ENCODE measurements at regions not wholly inside any gene's neighbourhood (a gene's known extent, or its start where the extent isn't known, plus 50 kb on each side); places are given as distances from the start of the nearest gene placed in this dataset.
A peak's percentile ranks its signal among the peaks of the same experiment; 100 is the strongest.
"Not testable (repeated sequence)": the region's sequence is repeated elsewhere in the genome, so short reads cannot be mapped to it uniquely, and the experiment has no call there.

DNA sequence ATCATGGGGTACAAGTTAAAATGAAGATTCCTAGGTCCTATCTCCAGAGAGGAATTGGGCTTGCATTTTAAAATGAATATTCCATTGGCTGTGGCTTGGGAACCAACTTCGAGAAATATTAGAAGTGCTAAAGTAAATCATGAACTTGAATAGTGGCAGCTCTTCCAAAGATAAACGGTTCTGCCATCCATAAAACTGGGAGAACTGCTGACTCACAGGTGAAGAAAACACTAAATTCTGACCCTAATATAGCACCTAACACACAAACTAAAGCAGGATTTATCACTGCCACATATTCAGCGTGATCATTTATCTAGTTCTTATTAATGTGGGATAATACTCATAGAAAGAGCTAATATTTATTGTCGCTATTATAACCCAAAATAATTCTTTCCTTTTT is 508.1 kb upstream of the ID4 start:
- no peak for DNase-seq (ENCODE audit: low read depth)

DNA sequence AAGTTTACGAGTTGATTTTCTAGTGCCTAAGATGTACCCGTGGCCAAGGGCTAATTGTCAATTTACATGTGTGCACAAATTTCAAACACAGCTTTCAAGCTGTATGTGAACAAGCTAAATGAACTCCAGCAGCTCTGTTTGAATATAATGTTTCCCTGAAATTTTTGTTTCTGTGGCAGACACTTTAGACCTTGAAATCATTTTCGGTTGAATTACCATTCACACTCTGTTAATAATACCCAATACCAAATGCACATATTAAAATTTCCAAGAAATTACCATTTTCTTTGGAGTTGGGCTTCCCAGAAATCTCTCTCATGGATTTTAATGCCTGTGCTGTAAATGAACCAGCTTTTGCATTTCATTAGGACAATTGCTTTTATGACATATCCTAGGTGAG is 506.1 kb upstream of the ID4 start:
- DNase-seq (ENCODE audit: low read depth), result no peak

- no peak for DNase-seq (ENCODE audit: low read depth)
These were observed 504.2 kb upstream of the ID4 start for GRCh38 chr6:19332806-19333460.

GRCh38 chr6:19333936-19334335 is 503.2 kb upstream of the ID4 start:
- DNase-seq (ENCODE audit: low read depth), result peak; percentile 71

- DNase-seq (ENCODE audit: low read depth), result no peak
These were observed 500.6 kb upstream of the ID4 start for GRCh38 chr6:19336579-19336978.

GRCh38 chr6:19337101-19337500 is 500.1 kb upstream of the ID4 start:
- peak; percentile 9 for DNase-seq (ENCODE audit: low read depth)

DNA sequence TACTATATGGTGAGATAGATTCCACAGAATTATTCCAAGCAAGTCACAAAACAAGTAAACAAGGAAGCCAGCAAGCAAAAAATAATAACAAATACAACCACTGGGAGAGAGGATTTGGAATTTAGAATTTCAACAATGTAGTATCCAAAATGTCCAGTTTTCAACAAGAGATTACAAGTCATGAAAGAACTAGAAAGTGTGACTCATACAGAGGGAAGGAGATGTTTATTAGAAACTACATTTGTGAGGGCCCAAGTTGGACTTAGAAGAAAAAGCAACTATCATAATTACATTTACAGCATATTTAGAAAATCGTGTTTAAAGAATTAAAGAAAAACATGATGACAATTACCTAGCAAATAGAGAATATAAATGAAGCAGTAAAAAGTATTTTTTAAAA is 494.6 kb upstream of the ID4 start:
- DNase-seq (ENCODE audit: low read depth), result no peak

- DNase-seq (ENCODE audit: low read depth), result no peak
These were observed 487.7 kb upstream of the ID4 start for GRCh38 chr6:19349429-19349828.

DNA sequence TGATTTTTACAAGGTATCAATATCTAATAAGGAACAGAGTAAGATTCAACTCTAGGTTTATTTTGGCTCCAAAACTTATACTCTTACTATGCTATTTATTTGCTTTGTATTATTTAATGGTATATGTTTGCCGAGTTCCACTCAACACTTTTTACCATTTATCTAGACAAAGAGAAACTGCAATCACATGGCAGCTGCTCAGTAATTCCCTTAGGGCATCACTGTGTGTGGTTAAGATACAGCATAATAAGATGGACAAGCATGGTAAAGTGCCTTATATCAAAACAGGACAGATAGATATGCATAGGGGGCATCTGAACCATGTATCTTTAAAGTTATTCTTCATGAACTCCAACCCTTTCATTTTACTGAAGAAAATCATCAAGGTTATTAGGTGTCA is 483.0 kb upstream of the ID4 start:
- DNase-seq (ENCODE audit: low read depth), result no peak

DNA sequence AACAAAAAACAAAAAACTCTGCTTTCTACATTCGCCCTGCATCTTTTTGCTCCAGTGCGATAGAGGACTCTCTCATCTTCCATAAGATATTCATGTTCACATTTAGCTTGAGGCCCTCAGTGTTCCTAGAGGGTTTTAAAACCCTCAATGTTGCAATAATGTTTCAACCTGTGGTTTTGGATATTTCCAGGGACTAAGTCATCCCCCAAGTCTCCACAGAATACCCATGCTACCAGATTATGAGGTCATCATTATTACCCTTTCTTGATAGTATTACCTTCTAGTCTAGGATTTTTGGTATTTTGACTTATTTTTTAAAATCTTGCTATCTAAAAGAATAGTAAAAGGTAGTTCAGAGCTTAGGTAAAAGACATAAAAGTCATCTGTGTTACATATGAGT is 480.5 kb upstream of the ID4 start:
- peak; percentile 42 for DNase-seq (ENCODE audit: low read depth)

DNA sequence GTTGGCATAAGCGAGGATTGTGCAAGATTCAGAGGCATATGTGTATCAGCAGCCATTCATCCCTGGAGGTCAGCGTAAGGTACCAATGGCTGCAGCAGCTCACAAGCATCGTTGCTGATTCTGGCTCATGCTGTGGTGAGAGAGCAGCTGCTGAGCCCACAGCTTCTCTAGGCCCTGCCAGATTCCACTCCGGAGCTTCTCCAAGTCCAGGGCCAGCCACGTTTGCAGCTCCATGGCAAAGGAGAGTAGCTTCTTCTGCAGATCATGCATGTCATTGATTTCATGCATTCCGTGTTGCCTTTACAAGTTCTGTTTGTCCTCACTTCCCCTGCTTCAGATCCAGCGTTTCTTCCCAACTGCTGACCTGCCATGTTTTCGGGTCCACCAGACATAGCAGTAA is 474.8 kb upstream of the ID4 start:
- DNase-seq (ENCODE audit: low read depth), result no peak

DNA sequence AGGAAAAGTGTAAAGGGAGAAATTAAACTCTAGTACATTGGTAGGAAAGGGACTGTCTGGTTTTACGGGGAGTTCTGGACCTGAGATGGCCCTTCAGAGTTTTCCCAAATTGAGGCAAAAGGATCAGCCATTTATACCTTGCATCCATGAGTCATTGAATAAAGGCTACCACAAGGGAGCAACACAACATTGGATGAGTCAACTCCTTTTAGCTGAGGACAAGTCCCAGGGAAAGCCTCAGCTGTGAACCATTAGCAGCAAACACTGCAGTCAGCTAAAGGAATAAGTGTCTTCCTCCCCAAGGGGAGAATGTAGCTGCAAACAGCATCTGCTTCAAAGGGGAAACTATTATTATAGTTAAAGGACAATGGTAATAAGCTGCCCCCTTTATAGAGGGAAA is 468.7 kb upstream of the ID4 start:
- DNase-seq (ENCODE audit: low read depth), result peak; percentile 23

GRCh38 chr6:19369785-19370184 is 467.4 kb upstream of the ID4 start:
- no peak for DNase-seq (ENCODE audit: low read depth)

- no peak for DNase-seq (ENCODE audit: low read depth)
These were observed 466.3 kb upstream of the ID4 start for GRCh38 chr6:19370831-19371230.

DNA sequence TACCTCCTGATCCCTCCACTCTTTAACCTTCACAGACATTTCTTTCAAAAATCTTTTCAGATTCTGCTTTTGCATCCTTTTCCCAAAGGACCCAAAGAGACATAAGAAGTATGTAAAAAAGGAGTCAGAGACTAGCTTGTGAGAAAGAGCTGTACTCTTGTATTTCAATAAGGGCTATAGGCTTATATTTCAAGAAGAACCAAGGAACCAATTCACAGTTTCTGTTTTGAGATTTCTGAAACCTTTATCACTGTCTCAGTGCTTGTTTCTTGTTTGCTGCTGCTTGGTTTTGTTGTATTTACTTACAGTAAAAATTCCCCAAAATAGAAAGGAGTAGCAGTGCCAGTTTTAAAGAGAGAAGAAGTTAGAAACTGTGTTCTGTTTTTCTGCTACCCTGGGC is 461.6 kb upstream of the ID4 start:
- DNase-seq (ENCODE audit: low read depth), result no peak

DNA sequence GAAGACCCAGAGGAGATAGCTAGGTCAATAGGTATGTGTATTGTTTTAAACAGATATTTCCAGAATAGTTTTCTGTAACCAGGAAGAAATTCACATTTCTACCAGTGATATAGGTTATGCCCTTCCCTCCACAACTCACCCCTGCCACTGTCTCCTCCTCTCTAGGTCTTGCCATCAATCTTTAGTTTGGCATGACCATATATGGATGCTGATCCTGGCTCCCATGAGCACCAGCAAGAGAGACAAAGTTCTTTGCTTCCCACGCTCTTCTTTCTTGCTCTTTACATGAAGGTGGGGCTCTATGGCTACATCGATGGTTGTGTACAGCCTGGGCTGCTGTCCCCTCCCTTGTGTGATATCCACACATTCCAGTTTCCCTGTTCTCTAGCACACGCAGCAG is 459.4 kb upstream of the ID4 start:
- peak; percentile 1 for DNase-seq (ENCODE audit: low read depth)

- peak; percentile 39 for DNase-seq (ENCODE audit: low read depth)
These were observed 456.9 kb upstream of the ID4 start for GRCh38 chr6:19380293-19380692.

DNA sequence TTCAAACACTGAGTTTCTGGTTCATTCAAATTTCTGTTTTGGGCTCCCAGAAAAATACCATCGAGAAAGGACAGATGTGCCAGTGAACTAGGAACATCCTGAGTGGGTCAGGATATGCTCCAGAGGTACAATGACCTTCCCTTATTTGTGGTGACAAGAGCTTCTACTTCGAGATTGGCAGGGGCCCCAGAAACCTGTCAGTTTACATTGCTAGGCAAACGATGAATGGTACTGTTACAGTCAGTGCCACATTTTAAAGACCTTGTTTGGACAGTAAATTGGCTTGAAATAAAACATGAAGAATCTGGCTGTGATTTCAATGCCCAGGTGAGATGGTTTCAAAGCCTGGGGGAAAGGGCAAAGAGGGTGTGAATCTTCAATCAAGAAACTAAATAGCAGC is 454.5 kb upstream of the ID4 start:
- DNase-seq (ENCODE audit: low read depth), result no peak

DNA sequence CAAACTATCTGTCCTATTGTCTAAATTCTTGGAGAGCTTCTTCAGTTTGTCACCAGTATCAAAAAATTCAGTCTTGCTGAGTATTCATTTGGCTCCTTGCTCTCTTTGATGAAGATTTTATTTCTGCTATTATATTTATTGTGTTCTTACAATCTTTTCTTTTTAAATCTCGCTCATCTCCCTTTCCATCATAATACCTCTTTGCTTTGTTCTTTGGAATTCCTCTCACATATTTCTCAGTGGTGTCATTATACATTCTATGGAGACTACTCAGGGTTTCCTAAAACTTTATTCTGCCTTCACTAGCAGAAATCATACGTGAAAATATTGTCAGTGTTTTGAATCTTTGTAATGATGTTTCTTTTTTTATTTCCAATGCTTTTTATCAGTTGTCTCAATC is 445.2 kb upstream of the ID4 start:
- no peak for DNase-seq (ENCODE audit: low read depth)

DNA sequence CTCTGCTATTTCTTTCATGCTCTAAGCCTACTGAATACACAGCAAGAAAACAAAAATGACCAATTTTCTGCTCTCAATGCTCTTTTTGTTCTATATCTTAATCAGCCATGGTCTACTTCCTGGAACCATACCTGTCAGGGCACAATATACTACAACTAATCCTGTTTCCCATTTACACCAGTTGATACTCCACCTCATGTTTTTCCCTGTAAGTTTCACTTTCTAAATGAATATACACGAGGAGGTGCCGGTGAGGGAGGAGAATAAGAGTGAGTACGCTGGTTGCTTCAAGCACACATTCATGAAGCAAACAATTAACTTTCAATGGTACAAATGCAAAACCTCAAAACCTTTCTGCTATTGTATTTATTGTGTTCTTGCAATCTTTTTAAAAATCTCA is 443.1 kb upstream of the ID4 start:
- no peak for DNase-seq (ENCODE audit: low read depth)

GRCh38 chr6:19394687-19395086 is 442.5 kb upstream of the ID4 start:
- DNase-seq (ENCODE audit: low read depth), result peak; percentile 4

GRCh38 chr6:19395316-19395715 is 441.9 kb upstream of the ID4 start:
- DNase-seq (ENCODE audit: low read depth), result no peak

GRCh38 chr6:19399406-19399805 is 437.8 kb upstream of the ID4 start:
- DNase-seq (ENCODE audit: low read depth), result peak; percentile 20

- DNase-seq (ENCODE audit: low read depth), result not testable (repeated sequence)
These were observed 432.3 kb upstream of the ID4 start for GRCh38 chr6:19404884-19405283.

DNA sequence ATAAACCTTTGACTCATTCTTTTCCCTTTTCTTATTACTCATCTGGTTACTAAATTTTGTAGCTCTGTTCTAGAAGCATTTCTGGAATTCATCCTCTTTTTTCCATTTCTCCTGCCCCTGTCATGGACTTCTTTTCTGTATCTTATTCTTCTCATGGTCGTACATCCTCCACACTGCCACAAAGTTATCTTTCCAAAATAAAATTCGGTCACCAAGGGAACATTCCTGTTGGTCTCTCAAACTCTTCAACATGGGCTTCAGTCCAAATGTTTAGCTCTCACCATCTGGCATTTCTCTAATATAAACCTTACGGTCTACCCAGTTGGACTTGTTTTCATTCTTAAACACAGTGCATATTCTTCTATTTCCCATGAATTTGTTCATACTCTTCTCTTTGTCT is 428.8 kb upstream of the ID4 start:
- no peak for DNase-seq (ENCODE audit: low read depth)
